ENCODE measurements at regions not wholly inside any gene's neighbourhood (a gene's known extent, or its start where the extent isn't known, plus 50 kb on each side); places are given as distances from the start of the nearest gene placed in this dataset.
A peak's percentile ranks its signal among the peaks of the same experiment; 100 is the strongest.

- in situ Hi-C loops (cut with HindIII; ENCODE audit: low pct_unique_long_range_greater_than_20kb, low sequenced_read_pairs), result no loop called here
- TF ChIP-seq JUND (IDR thresholded peaks at IDR 0.05; ENCODE audit: low read depth), result no peak
- DNase-seq (ENCODE audit: low read depth in 1 of 2, low spot score in 1 of 2), result no peak
These were observed 232.3 kb upstream of the NEIL3 start for GRCh38 chr4:177077095-177077971.

- in situ Hi-C loops (cut with HindIII; ENCODE audit: low pct_unique_long_range_greater_than_20kb, low sequenced_read_pairs), result no loop called here
- TF ChIP-seq JUND (IDR thresholded peaks at IDR 0.05; ENCODE audit: low read depth), result no peak
- DNase-seq (ENCODE audit: low read depth in 1 of 2, low spot score in 1 of 2), result no peak
These were observed 230.3 kb upstream of the NEIL3 start for GRCh38 chr4:177079327-177079726.

- TF ChIP-seq JUND (IDR thresholded peaks at IDR 0.05; ENCODE audit: low read depth), result no peak
- in situ Hi-C loops (cut with HindIII; ENCODE audit: low pct_unique_long_range_greater_than_20kb, low sequenced_read_pairs), result no loop called here
- no peak for DNase-seq (ENCODE audit: low read depth in 1 of 2, low spot score in 1 of 2)
These were observed 229.3 kb upstream of the NEIL3 start for GRCh38 chr4:177080388-177080787.

- peak in 1 of 2 experiments; percentile 9 for DNase-seq (ENCODE audit: low read depth in 1 of 2, low spot score in 1 of 2)
- TF ChIP-seq JUND (IDR thresholded peaks at IDR 0.05; ENCODE audit: low read depth), result no peak
- in situ Hi-C loops (cut with HindIII; ENCODE audit: low pct_unique_long_range_greater_than_20kb, low sequenced_read_pairs), result no loop called here
These were observed 222.6 kb upstream of the NEIL3 start for GRCh38 chr4:177087060-177087459.

- in situ Hi-C loops (cut with HindIII; ENCODE audit: low pct_unique_long_range_greater_than_20kb, low sequenced_read_pairs), result no loop called here
- TF ChIP-seq JUND (IDR thresholded peaks at IDR 0.05; ENCODE audit: low read depth), result no peak
- no peak for DNase-seq (ENCODE audit: low read depth in 1 of 2, low spot score in 1 of 2)
These were observed 222.2 kb upstream of the NEIL3 start for GRCh38 chr4:177087499-177087898.

GRCh38 chr4:177091515-177091914 lies 218.2 kb upstream of the NEIL3 start:
- no peak for DNase-seq (ENCODE audit: low read depth in 1 of 2, low spot score in 1 of 2)
- no peak for TF ChIP-seq JUND (IDR thresholded peaks at IDR 0.05; ENCODE audit: low read depth)
- in situ Hi-C loops (cut with HindIII; ENCODE audit: low pct_unique_long_range_greater_than_20kb, low sequenced_read_pairs), result no loop called here

GRCh38 chr4:177092807-177093206 lies 216.9 kb upstream of the NEIL3 start:
- TF ChIP-seq JUND (IDR thresholded peaks at IDR 0.05; ENCODE audit: low read depth), result no peak
- in situ Hi-C loops (cut with HindIII; ENCODE audit: low pct_unique_long_range_greater_than_20kb, low sequenced_read_pairs), result no loop called here
- no peak for DNase-seq (ENCODE audit: low read depth in 1 of 2, low spot score in 1 of 2)

- in situ Hi-C loops (cut with HindIII; ENCODE audit: low pct_unique_long_range_greater_than_20kb, low sequenced_read_pairs), result no loop called here
- no peak for TF ChIP-seq JUND (IDR thresholded peaks at IDR 0.05; ENCODE audit: low read depth)
- no peak for DNase-seq (ENCODE audit: low read depth in 1 of 2, low spot score in 1 of 2)
These were observed 215.7 kb upstream of the NEIL3 start for GRCh38 chr4:177093964-177094363.

- DNase-seq (ENCODE audit: low read depth in 1 of 2, low spot score in 1 of 2), result no peak
- in situ Hi-C loops (cut with HindIII; ENCODE audit: low pct_unique_long_range_greater_than_20kb, low sequenced_read_pairs), result no loop called here
- TF ChIP-seq JUND (IDR thresholded peaks at IDR 0.05; ENCODE audit: low read depth), result no peak
These were observed 212.4 kb upstream of the NEIL3 start for GRCh38 chr4:177097291-177097690.

- in situ Hi-C loops (cut with HindIII; ENCODE audit: low pct_unique_long_range_greater_than_20kb, low sequenced_read_pairs), result no loop called here
- no peak for TF ChIP-seq JUND (IDR thresholded peaks at IDR 0.05; ENCODE audit: low read depth)
- DNase-seq (ENCODE audit: low read depth in 1 of 2, low spot score in 1 of 2), result no peak
These were observed 210.5 kb upstream of the NEIL3 start for GRCh38 chr4:177099211-177099610.

GRCh38 chr4:177100307-177100706 lies 209.4 kb upstream of the NEIL3 start:
- DNase-seq (ENCODE audit: low read depth in 1 of 2, low spot score in 1 of 2), result no peak
- in situ Hi-C loops (cut with HindIII; ENCODE audit: low pct_unique_long_range_greater_than_20kb, low sequenced_read_pairs), result no loop called here
- TF ChIP-seq JUND (IDR thresholded peaks at IDR 0.05; ENCODE audit: low read depth), result no peak

GRCh38 chr4:177103619-177104018 lies 206.1 kb upstream of the NEIL3 start:
- in situ Hi-C loops (cut with HindIII; ENCODE audit: low pct_unique_long_range_greater_than_20kb, low sequenced_read_pairs), result no loop called here

GRCh38 chr4:177105536-177105935 lies 204.1 kb upstream of the NEIL3 start:
- TF ChIP-seq JUND (IDR thresholded peaks at IDR 0.05; ENCODE audit: low read depth), result no peak
- in situ Hi-C loops (cut with HindIII; ENCODE audit: low pct_unique_long_range_greater_than_20kb, low sequenced_read_pairs), result no loop called here
- DNase-seq (ENCODE audit: low read depth in 1 of 2, low spot score in 1 of 2), result no peak

More at GRCh38 chr4:177103619-177104018, 206.1 kb upstream of the NEIL3 start:
- TF ChIP-seq JUND (IDR thresholded peaks at IDR 0.05; ENCODE audit: low read depth), result no peak
- no peak for DNase-seq (ENCODE audit: low read depth in 1 of 2, low spot score in 1 of 2)
